NCI-H524 (cell line): ENCODE measurements at regions not wholly inside any gene's neighbourhood (a gene's known extent, or its start where the extent isn't known, plus 50 kb on each side); places are given as distances from the start of the nearest gene placed in this dataset.
A peak's percentile ranks its signal among the peaks of the same experiment; 100 is the strongest.
"Not testable (repeated sequence)": the region's sequence is repeated elsewhere in the genome, so short reads cannot be mapped to it uniquely, and the experiment has no call there.

Experiments
- DNase-seq, 2 experiments: peaks; one replicate each; lab custom pipeline; 2025; lab: John Stamatoyannopoulos, UW

DNA sequence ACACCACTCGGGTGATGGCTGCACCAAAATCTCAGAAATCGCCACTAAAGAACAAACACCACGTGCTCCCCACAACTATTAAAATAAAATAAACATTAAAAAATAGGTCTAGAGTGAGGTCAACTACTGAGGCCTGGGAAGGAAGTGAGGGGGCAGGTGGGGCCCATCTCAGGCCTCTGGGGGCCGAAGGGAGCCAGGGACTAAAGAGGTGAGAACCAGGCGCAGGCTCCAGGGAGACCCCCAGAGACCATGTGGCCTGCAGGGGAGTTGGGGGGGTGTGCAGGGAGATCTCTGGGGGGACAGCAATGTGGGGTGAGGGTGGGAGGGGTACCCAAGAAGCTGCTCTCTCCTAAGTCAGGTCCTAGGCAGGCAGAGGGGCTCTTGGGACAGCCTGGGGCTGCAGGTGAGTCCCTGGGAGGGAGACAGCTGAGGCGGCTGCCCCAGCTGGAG, 111.3 kb upstream of the SMURF2 start:
- DNase-seq, result no peak

DNA sequence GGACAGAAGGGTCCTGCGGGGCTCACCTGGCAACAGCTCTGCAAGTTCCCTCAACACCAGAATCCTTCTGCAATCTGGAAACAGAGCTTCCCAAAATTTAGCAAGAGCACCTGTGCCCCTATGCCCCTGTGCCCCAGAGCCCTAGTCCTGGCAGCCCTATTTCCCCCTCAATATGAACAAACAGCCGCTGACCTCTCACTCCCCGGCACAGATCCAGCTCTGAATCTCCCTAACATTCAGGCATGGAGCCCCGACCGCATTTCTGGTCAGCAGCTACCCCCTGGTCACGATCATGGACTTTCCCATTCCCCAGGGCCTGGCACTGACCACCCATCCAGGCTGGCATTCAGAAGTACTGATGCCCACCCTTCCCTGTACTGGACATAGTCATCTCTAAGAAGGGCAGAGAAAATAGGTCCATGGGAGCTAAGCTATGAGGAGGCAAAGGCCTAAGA, 110.8 kb upstream of the SMURF2 start:
- no peak for DNase-seq

DNA sequence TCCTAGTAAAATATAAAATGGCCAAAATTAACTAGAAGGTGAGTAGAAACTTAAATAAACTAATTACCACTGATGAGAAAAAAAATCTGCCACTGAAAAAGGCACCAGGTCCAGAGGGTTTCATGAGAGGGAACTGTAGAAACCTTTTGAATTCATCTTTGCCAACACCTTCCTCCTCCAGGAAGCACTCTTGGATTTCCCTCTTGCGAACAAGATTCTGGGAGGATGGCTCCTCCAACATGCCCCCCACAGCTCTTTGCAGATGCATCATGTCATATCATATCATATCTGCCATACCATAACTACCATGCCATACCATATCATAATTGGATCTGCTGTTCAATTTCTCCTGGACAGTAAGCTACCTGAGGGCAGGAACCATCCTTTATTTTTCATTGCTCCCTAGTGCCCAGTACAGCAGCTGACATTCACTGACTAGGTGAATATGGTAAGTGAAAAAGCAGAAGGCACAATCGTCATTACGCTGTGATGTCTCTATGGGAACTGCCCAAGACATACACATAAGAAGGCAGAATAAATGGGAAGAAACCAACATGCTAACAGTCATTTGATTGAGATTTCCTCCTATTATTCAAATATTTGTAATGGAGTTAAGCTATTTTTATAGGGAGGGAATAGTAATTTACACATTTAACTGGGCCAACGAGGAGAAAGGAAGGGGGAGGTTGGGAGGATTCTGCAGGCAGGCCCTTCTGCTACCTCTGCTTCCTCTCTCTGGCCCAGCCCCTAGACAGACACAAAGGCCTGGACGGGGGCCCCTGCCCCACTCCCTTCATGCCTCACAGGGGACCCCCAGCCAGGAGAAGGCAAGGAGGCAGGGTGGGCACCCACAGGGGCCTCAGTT, 110.1 kb upstream of the SMURF2 start:
- no peak for DNase-seq

DNA sequence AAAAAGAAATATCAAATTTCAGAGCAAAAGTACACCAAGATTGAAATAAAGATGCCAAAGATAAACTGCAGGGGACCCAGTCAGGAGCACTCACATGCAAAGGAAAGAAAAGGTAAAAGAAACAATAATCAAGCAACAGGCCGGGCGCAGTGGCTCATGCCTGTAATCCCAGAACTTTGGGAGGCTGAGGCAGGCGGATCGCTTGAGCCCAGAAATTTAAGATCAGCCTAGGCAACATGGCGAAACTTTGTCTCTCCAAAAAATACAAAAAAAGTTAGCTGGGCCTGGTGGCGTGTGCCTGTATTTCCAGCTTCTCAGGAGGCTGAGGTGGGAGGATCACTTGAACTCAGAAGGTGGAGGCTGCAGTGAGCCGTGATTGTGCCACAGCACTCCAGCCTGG, 107.6 kb upstream of the SMURF2 start:
- no peak for DNase-seq

DNA sequence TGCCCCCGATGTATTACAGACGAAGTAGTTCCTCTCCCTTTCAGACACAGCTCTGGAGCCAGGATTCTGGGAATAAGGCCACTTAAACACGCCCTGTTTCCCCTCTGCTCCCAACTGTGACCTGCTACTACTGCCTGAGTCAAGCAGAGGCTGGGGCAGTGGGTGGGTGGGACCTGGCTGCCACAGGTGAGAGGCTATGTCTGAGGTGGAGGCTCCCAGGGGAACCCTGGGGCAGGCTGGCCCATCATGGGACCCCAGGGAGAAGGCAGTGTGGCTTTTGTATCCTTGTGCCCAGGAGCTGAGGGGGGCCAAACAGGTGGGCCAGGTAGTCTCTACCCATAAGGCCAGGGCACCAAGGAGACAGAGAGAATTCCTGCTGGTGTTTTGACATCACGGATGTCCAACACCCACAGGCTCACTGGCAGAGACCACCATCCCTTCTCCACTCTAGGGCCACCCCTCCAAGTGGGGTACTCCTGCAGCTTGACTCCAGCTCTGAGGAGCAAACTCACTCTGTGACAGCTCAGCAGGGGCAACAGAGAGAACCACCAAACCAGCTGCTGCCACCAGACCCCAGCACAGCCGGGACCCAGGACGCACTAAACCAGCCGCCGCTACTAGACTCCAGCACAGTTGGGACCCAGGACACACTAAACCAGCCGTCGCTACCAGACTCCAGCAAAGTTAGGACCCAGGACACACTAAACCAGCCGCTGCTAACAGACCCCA, 105.3 kb upstream of the SMURF2 start:
- DNase-seq, result no peak

DNA sequence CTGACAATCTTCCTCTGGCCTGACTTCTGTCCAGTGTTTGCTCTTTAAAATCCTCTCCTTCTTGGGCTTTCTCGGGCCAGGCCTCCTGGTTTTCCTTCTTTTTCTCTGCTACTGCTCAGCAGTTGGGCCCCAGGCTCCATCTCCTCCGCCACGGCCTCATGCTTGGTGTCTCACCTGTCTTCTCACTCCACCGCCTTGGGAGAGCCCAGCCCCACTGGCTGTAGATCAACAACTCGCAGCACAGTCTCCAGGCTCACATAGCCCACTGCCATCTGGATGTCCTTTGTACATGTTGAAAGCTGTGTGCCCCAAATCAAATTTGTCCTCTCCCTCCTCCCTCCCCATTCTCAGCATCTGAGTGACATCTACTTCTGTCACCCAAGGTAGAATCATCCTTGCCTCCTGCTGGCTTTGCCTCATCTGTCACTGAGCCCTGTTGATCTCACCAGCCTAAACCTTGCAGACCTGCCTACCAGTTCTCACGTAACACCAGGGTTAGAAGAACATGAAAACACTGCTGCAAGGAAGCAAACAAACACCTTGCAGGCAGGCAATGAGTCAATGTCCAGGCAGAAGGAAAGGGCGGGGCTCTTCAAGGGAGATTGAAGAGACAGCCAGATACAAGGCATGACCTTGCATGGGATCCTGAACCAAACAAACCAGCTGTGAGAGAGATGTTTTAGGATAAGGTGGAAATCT, 103.2 kb upstream of the SMURF2 start:
- no peak for DNase-seq

DNA sequence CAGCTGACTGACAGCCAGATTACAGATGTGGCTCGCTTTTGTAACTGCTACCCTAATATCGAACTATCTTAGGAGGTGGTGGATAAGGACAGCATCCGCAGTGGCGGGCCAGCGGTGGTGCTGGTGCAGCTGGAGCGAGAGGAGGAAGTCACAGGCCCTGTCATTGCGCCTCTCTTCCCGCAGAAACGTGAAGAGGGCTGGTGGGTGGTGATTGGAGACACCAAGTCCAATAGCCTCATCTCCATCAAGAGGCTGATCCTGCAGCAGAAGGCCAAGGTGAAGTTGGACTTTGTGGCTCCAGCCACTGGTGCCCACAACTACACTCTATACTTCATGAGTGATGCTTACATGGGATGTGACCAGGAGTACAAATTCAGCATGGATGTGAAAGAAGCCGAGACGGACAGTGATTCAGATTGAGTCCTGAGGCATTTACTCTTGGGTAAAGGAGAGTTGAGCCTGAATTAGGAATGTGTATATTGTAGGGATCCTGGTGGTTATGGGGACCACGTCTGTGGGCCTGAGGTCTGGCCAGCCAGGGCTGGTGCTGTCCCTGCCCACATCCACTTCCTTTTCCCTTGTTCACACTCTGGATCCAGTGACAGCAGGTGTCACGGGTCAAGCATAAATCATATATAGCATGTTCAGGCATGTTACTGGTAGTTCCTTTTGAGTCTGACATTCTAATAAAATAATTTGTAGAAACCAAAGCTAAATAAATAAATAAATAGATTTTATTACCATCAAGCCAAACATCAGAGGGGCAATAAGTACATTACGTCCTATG, 89.0 kb upstream of the SMURF2 start:
- no peak for DNase-seq

DNA sequence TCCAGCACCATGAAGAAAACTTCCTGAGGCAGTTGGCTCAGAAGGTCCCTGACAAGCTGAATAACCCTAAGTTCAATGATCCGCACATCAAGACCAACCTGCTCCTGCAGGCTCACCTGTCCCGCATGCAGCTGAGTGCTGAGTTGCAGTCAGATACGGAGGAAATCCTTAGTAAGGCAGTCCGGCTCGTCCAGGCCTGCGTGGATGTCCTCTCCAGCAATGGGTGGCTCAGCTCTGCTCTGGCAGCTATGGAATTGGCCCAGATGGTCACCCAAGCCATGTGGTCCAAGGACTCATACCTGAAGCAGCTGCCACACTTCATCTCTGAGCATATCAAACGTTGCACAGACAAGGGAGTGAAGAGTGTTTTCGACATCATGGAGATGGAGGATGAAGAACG, 88.4 kb upstream of the SMURF2 start:
- DNase-seq, result no peak

DNA sequence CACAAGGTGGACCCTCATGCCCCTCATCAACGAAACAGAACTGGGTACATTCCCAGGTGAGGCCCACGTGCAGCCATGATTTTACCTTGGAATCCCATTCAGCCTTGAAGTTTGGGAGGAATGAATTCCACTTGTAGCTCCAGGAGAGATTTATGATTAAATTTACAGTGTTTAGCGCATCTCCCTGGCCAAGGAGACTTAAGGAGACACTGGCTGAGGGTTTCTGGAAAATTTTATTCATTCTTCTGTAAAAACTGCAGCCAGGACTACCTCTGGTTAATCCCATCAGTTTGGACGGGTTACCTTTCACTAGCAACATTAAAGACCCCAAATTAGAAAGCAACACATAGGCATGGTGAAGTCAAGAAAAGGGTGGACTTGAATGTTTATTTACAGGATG, 87.2 kb upstream of the SMURF2 start:
- DNase-seq, result no peak

DNA sequence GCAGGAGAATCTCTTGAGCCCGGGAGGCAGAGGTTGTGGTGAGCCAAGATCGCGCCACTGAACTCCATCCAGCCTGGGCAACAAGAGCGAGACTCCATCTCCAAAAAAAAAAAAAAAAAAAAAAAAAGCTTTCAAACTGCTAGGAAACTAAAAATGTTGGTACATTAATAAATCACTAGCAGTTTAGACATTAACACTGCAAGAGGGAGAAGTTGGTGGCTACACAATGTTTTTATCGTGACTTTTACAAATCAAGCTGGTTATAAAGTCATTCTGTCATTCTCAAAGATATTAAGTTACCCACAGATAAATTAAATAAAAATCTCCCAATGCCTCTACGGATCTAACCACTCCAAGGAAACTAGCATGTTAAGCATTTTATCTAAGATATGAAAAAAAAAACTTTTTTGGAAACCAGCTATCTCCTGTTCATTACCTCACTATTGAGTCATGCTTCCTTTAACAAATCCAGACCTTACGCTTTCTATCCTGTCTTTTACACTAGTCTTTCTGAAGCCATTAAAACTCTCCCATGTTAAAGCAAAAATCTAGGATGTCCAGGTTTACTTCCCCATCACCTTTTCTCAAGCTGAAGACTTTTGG, 85.9 kb upstream of the SMURF2 start:
- DNase-seq, result no peak

DNA sequence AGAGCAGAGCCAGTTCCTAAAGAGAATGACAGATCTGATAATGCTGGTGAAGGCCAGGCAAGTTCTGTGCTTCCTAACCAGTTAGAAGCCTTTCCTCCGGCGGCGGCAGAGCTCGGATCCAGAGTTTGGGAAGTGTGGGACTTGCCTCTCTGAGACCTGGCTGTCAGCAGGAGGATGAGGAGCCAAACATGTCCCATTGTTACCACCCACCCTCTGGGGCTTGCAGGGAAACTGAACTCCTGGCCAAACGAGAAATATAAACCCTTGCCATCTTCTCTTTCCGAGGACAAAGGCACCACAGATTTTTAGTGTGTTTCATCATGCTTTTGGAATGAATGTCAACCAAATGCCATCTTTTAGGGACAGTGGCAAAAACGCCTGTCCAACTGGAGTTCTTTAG, 80.2 kb upstream of the SMURF2 start:
- DNase-seq, result no peak

DNA sequence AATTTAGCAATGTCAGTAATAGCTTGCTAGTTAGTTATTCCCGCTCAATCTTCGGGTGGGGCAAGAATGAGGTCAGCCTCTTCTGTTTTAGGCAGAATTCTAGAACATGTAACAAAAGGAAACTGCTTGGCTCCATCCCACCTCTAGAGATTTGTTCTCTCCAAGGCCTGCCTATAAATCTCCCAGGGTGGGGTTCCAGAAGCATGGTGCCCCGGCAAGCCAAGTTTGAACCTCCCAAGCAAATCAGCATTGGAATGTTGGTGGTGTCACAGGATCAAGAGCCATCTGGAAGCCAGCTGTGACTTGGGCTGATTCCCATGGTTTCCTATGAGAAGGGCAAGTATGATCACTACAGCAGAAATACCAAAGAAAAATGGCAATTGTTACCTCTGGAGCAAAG, 79.8 kb upstream of the SMURF2 start:
- peak in 1 of 2 experiments; percentile 21 for DNase-seq

DNA sequence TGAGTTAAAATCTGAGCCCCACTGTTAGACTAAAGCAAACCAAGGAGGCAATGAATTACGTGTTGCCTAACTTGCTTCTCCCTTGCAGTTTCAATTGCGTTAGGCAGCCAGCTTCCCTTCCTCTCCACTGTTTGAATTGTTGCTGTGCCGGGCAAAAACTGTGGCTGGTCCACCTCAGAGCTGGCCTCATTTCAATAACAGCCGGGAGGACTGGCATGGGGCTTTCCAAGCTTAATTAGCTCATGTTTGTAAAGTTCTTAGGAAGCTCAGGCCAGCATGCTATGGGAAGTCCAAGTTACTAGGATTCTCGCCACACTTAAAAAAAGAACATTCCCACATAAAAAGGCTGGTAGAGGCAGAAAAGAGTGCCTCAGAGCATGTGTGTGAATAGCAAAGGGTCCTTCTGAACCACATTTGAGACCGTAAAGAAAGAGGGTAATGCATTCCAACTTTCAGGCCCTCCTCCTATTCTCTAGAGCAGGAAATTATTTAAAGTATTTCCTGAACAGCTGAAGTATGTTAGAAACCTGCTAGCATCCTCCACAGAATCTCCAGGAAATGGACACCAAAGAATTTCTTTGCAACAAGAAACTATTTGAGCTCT, 79.0 kb upstream of the SMURF2 start:
- DNase-seq, result no peak

DNA sequence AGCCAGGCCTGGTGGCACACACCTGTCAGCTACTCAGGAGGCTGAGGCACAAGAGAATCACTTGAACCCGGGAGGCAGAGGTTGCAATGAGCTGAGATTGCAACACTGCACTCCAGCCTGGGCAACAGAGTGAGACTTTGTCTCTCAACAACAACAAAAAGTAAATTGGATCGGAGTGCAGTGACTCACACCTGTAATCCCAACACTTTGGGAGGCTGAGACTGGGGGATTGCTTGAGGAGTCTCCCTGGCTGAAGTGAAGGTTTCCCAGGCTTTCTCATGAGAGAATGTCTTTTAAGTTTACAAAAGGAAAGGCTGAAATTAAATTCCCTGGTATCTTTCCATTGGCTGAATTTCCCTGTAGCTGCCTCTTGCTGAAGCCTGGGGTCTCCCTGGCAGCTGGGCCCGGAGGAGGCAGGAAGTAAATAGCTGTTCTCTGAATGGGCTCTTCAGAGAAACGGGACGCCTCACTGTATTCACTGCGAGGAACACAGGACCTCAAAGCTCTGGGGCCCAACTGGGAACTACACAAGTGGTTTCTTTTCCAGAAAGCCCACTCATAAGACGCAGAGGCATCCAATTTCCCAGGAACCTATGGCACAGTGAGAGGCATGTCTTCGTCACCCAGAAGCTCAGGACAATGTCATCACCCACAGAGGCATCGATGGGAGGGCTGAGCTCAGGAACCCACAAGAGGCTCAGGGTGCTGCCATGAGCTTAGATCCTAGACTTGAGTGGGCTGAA, 77.4 kb upstream of the SMURF2 start:
- no peak for DNase-seq

DNA sequence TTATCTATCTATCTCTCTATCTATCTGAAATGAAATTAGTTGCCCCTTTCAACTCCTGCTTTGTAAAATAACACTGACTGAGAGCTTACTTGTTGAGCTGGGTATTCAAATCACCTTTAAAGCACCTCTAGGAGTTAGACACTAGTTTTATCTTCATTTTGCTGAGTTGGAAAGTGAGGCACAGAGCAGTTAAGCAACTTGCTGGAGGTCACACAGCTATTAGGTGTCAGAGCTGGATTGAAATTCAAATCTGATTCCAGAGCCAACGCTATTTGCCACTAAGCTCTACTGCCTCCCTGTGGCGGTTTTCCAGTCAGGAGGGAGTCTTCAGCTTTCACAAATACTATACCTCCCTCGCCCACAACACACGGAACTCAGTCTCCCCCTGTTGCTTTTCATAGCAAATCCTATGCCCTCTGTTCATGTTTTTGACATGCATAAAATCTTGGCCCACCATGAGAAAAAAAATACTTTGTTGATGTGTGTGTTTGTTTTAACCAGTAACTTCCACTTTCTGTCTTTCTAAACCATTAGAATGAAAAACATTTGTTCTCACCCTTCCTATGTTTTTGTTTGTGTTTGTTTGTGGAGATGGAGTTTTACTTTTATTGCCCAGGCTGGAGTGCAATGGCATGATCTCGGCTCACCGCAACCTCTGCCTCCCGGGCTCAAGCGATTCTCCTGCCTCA, 74.8 kb upstream of the SMURF2 start:
- peak in 1 of 2 experiments; percentile 17 for DNase-seq

DNA sequence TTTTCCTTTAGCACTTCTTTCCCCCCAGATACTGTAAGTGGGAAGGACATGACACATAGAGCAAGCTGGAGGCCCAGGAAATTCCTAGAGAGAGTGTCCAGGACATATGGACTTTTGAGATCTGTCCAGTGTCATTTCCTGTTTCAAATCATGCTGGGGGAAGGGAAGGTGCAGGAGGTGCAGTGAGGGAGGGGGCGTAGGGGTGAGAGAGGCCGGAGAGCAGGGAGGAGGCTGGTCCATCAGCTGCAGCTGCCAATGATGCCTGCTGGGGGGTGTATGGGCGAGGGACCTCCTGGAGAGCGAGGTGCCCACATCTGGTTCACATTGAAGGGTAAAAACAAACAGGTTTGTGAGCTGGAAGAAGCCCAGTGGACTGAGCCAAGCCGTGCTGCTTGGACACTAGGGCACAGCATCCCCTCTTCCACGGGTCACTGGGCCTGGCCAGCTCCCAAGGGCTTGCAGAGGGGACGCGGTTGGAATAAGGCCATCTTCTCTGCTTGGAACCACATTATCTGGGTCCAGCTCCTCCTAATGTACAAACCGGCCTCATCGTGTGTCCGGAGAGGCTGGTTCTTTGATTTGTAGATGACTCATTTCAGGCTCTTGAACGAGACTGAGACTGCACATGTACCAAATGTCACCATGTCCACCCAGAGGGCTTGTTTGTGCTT, 70.4 kb upstream of the SMURF2 start:
- DNase-seq, result no peak

DNA sequence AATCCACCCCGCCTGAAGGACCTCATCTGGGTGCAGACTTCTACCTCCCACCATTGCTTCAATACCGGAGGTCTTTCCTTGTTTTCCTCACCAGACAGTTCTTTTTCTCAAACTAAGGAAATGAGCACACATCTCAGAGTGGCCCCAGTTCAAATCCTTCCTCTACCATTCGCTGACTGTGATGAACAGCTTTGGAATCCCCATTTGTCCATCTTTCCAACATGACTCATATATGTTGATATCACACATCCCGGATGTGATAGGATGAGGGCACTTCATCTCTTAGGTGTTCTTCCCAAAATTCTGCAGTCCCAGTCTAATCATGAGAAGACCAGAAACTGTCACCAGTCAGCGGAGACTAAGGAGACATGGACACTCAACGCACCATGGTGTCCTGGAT, 67.9 kb upstream of the SMURF2 start:
- DNase-seq, result not testable (repeated sequence)

DNA sequence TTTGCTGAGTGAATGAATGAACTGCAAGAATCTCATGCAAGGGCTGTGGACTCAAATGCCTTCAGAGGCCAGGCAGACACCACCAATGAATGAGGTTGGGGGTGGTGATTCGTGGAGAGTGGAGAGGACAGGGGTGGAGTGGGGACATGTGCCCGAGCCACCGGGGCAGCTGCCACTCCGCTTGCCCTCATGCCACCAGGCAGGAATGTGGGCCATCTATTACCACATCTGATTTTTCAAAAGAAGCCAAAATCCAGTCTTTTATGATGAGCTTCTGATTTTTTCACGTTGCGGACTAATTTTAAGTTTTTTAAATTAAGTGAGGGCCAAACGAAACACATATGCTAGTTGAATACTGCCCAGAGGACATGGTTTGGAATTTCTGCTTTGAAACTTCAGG, 67.1 kb upstream of the SMURF2 start:
- no peak for DNase-seq

DNA sequence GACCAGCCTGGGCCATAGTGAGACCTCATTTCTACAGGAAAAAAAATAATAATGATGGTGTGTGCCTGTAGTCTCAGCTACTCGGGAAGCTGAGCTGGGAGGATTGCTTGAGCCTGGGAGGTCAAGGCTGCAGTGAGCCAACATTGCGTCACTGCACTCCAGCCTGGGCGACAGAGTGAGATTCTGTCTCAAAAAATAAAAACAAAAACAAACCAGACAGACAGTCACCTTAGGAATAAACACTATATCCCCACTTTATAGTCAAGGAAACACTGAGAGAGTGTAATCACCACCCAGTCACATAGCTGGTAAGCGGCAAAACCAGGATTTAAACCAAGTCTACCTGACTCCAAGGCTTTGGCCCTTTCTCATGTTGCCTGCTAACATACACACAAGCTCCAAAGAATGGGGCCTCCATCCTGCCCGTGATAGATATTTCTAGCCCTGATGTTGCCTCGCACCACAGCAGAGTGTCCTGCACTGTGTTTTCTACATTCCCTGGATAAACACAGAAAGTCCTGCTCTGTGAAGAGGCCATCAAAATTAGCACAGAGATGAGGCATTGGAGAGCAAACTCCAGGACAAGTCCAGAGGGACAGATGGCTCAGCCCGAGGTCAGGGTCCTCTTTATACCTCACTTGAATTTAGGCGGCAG, 66.1 kb upstream of the SMURF2 start:
- DNase-seq, result no peak
